Stomach (tissue), 8 donors: ENCODE measurements at regions not wholly inside any gene's neighbourhood (a gene's known extent, or its start where the extent isn't known, plus 50 kb on each side); places are given as distances from the start of the nearest gene placed in this dataset.

Experiments
- DNase-seq, 2 donors: peaks; one replicate each; pipeline versions ENCODE4 v3.0.0 to v3.0.0-alpha.2; 2013 to 2019
- H3K27ac ChIP-seq, 5 donors: fragments of 200-600 bp in 4 of 5; sonication (generic) in 4 of 5; one replicate each; pipeline ENCODE4 v1.5.1; 2013 to 2019; ENCODE audit warnings: mild to moderate bottlenecking in 1 of 5, moderate library complexity in 1 of 5
- H3K27me3 ChIP-seq, 3 donors: fragments of 200-600 bp; sonication (generic); one replicate each; pipeline ENCODE4 v1.5.1; 2017 to 2019; ENCODE audit warnings: mixed run types in 1 of 3
- H3K36me3 ChIP-seq, 4 donors: fragments of 200-600 bp; sonication (generic); 1 replicate in 3 of 4; 2 replicates in 1 of 4; pipeline ENCODE4 v1.5.1; 2016 to 2019
- H3K4me1 ChIP-seq, 4 donors: fragments of 200-600 bp; sonication (generic); one replicate each; pipeline ENCODE4 v1.5.1; 2016 to 2019
- H3K4me3 ChIP-seq, 4 donors: fragments of 200-600 bp; sonication (generic) in 3 of 4; one replicate each; pipeline ENCODE4 v1.5.1; 2016 to 2019; ENCODE audit warnings: mild to moderate bottlenecking in 1 of 4
- H3K9me3 ChIP-seq, 4 donors: fragments of 200-600 bp; sonication (generic); one replicate each; pipeline ENCODE4 v1.5.1; 2016 to 2019
- CTCF ChIP-seq, 7 experiments: fragments of 450-650 bp in 4 of 7; fragments of 200-600 bp in 3 of 7; sonication (generic) in 3 of 7; IDR thresholded peaks; one replicate each; pipeline ENCODE4 v1.5.1; 2016 to 2019; ENCODE audit warnings: antibody characterized with exemption in 7 of 7, control low read depth in 2 of 7, mild to moderate bottlenecking in 1 of 7
- EP300 ChIP-seq: sonication (generic); formaldehyde crosslinking; IDR thresholded peaks from one replicate; pipeline ENCODE4 v1.6.1; 2017; ENCODE audit warnings: antibody characterized with exemption
- POLR2A ChIP-seq, 4 donors: fragments of 450-650 bp; IDR thresholded peaks; one replicate each; pipeline ENCODE4 v1.6.1; 2016; ENCODE audit warnings: antibody characterized with exemption in 4 of 4, control low read depth in 2 of 4, mild to moderate bottlenecking in 1 of 4, moderate library complexity in 1 of 4
- POLR2AphosphoS5 ChIP-seq, 3 donors: sonication (generic); formaldehyde crosslinking; IDR thresholded peaks; one replicate each; pipeline ENCODE4 v1.6.1; 2016; ENCODE audit warnings: antibody characterized with exemption in 3 of 3
- WGBS, 5 donors: extraction: QIAGEN DNeasy Blood & Tissue Kit in 3 of 5; methylation state at CpG; one replicate each; pipeline versions ENCODE4 v1.1.5 to v1.1.7; 2013 to 2018; 5-methylcytosine and 5-hydroxymethylcytosine counted together
- intact Hi-C: fragments of 100-400 bp; cut with DNase I; formaldehyde crosslinking; loops from one replicate; pipeline ENCODE4 v1.15.1; 2023; ENCODE audit warnings: low total_unique reads
- donor health status: healthy with polysubstance abuse.
- donor health status: Bipolar disorder and iron deficiency.
- donor health status: healthy.

GRCh38 chr2:19656011-19656410 lies 245.8 kb downstream of the TTC32 start:
- intact Hi-C loops, result no loop called here
- no peak for DNase-seq
- WGBS, 5 donors, result 81 to 95% (median 87%) methylated on average over 1 of the region's 1 CpG

DNA sequence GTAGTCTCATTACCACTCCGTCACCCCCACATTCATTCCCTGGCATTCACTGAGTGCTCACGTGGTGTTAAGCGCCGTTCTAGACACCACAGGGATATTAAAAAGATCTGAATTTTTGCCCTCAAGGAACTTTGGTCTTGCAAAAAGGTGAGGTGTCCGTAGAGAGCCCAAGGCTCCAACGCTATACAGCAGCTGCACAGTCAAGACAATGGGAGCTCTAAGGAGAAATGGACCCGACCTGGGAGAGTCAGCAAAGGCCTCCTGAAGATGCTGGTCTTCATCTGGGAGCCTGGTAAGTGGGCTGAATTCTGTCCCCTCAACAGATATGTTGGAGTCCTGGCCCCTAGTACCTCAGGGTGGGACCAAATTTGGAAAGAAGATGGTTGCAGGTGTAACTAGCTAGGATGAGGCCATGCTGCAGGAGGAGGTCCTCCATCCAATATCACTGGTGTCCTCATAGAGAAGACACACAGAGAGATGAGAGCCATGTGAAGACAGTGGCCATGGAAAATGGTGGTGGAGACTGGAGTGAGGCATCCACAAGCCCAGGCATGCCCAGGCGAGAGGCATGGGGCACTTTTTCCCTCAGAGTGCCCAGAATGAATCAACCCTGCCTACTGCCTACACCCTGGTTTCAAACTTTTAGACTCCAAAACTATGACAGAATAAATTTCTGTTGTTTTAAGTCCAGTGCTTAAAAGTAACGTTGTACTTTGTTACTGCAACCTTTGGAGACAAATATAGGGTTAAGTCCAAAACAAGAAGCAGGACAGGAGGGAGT lies 247.3 kb downstream of the TTC32 start:
- intact Hi-C loops, result no loop called here
- H3K4me3 ChIP-seq, result no peak overlapping the region
- DNase-seq, result no peak
- H3K9me3 ChIP-seq, result no peaks in the 10 kb centered on the region
- H3K27ac ChIP-seq, result no peak overlapping the region
- H3K4me1 ChIP-seq, result no peaks in the 10 kb centered on the region
- 83 to 88% (median 85%) methylated on average over 9 of the region's 9 CpGs for WGBS, 5 donors
- H3K27me3 ChIP-seq, result no peaks in the 10 kb centered on the region
- no peak for TF ChIP-seq EP300
- TF ChIP-seq POLR2AphosphoS5 (IDR thresholded peaks at IDR 0.05), result no peak
- no peak for TF ChIP-seq CTCF (IDR thresholded peaks at IDR 0.05)
- no peak for TF ChIP-seq POLR2A (IDR thresholded peaks at IDR 0.05)
- no peaks in the 10 kb centered on the region for H3K36me3 ChIP-seq

More at GRCh38 chr2:19656011-19656410, 245.8 kb downstream of the TTC32 start:
- no peak for TF ChIP-seq EP300
- TF ChIP-seq POLR2AphosphoS5 (IDR thresholded peaks at IDR 0.05), result no peak
- TF ChIP-seq CTCF (IDR thresholded peaks at IDR 0.05), result no peak
- TF ChIP-seq POLR2A (IDR thresholded peaks at IDR 0.05), result no peak
- Histone ChIP-seq H3K27ac (no peak overlapping the region), H3K4me3 (no peak overlapping the region), H3K4me1 (no peaks in the 10 kb centered on the region), H3K9me3 (no peaks in the 10 kb centered on the region), H3K27me3 (no peaks in the 10 kb centered on the region), H3K36me3 (no peaks in the 10 kb centered on the region)

DNA sequence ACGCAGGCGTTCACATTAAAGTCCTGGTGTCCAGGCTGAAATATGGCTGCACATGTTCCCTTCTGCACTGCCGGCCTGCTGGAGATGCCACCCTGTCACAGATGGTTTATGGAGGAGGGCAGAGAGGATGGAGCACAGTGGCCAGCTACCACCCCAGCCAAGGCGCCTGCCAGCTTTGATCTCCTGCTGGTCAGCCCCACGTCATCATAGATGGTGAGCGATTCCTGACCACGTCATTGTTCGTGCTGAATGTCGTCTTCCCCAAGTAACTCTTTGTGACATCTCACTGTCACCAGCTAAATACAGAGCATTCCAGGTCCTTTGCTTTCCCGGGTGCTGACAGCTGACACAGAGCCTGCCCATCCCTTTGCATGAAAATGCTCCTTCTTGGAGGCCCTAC lies 248.3 kb downstream of the TTC32 start:
- intact Hi-C loops, result no loop called here
- Histone ChIP-seq H3K27ac (no peak overlapping the region), H3K4me3 (no peak overlapping the region), H3K36me3 (no peaks in the 10 kb centered on the region), H3K4me1 (no peaks in the 10 kb centered on the region), H3K9me3 (no peaks in the 10 kb centered on the region), H3K27me3 (no peaks in the 10 kb centered on the region)
- TF ChIP-seq POLR2AphosphoS5 (IDR thresholded peaks at IDR 0.05), result no peak
- TF ChIP-seq POLR2A (IDR thresholded peaks at IDR 0.05), result no peak
- TF ChIP-seq EP300, result no peak
- TF ChIP-seq CTCF (IDR thresholded peaks at IDR 0.05), result no peak
- no peak for DNase-seq
- WGBS, 5 donors, result 87 to 93% (median 92%) methylated on average over 10 of the region's 10 CpGs

GRCh38 chr2:19652811-19653210 lies 249.0 kb downstream of the TTC32 start:
- Histone ChIP-seq H3K9me3 (no peaks in the 10 kb centered on the region), H3K27ac (no peak overlapping the region), H3K4me1 (no peaks in the 10 kb centered on the region), H3K4me3 (no peak overlapping the region), H3K36me3 (no peaks in the 10 kb centered on the region), H3K27me3 (no peaks in the 10 kb centered on the region)
- intact Hi-C loops, result no loop called here
- DNase-seq, result no peak
- 50 to 71% (median 53%) methylated on average over 1 of the region's 1 CpG for WGBS, 5 donors
- TF ChIP-seq EP300 (no peak), POLR2AphosphoS5 (IDR thresholded peaks at IDR 0.05) (no peak), POLR2A (IDR thresholded peaks at IDR 0.05) (no peak), CTCF (IDR thresholded peaks at IDR 0.05) (no peak)
